ENCODE measurements at regions not wholly inside any gene's neighbourhood (a gene's known extent, or its start where the extent isn't known, plus 50 kb on each side); places are given as distances from the start of the nearest gene placed in this dataset.
A peak's percentile ranks its signal among the peaks of the same experiment; 100 is the strongest.

GRCh38 chr10:113454341-113455061 is 98.4 kb upstream of the HABP2 start:
- DNase-seq (ENCODE audit: low read depth in 4 of 4, low spot score in 3 of 4), result peak; percentile 14 to 39 (median 28)

DNA sequence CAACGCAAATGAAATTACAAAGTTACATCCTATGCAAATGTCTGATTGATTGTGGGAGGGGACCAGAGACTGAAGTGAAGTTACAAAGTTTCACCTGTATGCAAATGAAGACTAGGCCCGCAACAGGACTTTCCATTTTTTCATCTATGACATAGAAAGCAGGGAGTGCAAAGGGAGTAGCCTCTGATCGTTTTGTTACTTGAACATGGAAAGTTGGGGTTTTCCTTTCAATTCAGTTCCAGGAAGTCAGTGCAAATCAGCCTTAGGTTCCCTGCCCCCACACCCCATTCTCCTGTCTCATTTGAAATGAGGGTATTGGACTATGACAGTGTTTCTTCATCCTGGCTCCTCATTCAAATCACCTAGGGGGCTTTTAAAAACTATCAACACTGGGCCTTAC is 96.9 kb upstream of the HABP2 start:
- DNase-seq (ENCODE audit: low read depth in 4 of 4, low spot score in 3 of 4), result no peak

DNA sequence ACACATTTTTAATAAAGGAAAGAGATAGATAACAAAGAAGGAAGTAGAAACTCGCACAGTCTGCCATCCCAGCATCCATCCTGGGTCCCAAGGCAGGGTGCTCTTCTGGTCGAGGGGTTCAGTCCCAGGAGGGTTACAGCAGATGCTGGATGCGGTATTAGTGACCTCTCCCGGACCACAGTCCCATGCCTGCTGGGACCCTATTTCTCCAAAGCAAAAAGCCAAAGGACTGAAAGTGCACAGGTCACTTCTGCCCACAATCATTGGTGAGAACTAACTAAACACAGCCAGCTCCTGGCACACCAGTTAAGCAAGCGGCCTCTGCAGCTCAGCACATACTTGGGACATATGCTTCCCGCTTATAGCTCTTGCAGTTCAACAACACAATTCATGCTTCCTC is 96.1 kb upstream of the HABP2 start:
- no peak for DNase-seq (ENCODE audit: low read depth in 4 of 4, low spot score in 3 of 4)

GRCh38 chr10:113457408-113457807 is 95.4 kb upstream of the HABP2 start:
- no peak for DNase-seq (ENCODE audit: low read depth in 4 of 4, low spot score in 3 of 4)

DNA sequence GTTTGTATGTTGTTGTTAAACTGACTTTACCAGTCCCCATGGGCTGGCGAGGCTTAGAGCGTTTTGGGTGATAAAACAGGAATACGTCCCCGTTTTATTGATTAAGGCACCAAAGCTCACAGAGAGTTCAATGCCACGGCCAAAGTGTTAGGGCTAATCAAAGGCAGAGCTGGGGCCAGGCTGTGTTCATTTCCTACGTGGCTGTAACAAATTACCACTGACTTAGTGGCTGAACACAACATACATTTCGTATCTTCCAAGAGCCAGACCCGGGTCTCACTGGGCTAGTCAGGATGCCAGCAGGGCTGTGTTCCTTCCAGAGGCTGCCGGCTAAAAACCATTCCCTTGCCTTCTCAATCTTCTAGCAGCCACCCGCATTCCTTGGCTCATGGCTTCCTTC is 94.4 kb upstream of the HABP2 start:
- no peak for DNase-seq (ENCODE audit: low read depth in 4 of 4, low spot score in 3 of 4)

GRCh38 chr10:113458944-113459343 is 93.9 kb upstream of the HABP2 start:
- no peak for DNase-seq (ENCODE audit: low read depth in 4 of 4, low spot score in 3 of 4)

DNA sequence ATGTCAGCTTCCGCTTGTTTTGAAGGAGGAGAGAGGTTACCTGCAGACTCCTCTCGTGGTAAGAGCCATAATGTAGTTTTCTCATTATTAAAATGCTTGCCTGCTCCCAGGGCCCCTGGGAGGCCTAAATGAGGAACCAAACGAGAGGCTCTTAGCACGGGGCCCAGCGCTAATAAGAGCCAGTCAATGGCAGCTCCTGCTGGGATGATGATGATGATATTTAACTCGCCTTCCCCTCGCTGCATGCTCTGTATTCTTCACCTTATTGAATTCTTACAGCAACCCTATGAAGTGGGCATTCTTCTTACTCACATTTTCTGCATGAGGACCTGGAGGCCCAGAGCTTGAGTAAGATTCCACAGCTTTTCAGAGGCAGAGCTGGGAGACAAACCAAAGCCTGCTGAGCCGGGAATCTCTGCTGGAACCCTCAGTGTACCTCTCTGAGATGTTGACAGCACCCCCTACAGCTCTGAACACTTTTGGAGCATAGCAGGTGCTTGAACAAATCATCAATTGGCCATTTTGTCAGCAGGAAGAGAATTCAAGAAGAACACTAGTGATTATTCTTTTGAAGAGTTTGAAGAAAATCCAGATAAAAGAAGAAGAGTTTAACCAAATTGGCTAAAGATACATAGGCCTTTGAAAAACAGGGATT is 93.1 kb upstream of the HABP2 start:
- no peak for DNase-seq (ENCODE audit: low read depth in 4 of 4, low spot score in 3 of 4)

DNA sequence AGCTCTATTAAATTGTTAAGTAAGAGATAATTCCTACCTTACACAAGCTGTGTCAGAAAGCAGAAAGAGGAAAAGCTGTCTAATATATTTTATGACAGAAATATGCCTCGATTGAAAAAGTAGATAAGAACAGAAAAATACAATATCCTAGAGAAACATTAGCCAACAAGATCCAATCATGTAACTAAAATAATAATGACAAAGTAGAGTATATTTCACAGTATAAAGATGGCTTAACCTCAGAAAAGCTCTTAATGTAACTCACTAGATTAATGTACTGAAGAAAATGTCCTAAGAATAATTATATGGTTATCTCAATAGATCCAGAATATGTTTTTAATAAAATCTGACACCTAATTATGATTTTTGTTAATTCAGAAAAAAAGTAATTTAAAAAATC is 89.8 kb upstream of the HABP2 start:
- DNase-seq (ENCODE audit: low read depth in 4 of 4, low spot score in 3 of 4), result no peak

DNA sequence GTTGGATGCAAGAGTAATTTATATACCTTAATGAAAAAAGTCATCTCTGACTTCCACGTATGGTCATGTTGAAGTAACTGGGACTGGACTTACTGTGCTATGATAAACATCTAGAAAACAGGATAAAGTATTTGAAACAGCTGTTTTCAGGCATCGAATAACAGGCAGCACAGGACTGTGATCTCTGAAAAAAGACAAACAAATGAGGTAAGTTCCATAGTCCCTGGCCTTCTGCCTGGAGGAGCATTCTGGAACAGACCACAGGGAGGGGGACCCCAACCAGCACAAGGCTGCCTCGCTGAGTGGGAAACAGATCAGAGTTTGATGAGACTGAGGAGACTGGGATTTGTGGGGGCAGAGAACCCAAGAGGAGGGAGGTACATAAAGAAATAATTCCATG is 89.1 kb upstream of the HABP2 start:
- DNase-seq (ENCODE audit: low read depth in 4 of 4, low spot score in 3 of 4), result no peak

GRCh38 chr10:113469796-113470195 is 83.1 kb upstream of the HABP2 start:
- DNase-seq (ENCODE audit: low read depth in 4 of 4, low spot score in 3 of 4), result no peak

GRCh38 chr10:113470372-113471240 is 82.2 kb upstream of the HABP2 start:
- DNase-seq (ENCODE audit: low read depth in 4 of 4, low spot score in 3 of 4), result no peak

DNA sequence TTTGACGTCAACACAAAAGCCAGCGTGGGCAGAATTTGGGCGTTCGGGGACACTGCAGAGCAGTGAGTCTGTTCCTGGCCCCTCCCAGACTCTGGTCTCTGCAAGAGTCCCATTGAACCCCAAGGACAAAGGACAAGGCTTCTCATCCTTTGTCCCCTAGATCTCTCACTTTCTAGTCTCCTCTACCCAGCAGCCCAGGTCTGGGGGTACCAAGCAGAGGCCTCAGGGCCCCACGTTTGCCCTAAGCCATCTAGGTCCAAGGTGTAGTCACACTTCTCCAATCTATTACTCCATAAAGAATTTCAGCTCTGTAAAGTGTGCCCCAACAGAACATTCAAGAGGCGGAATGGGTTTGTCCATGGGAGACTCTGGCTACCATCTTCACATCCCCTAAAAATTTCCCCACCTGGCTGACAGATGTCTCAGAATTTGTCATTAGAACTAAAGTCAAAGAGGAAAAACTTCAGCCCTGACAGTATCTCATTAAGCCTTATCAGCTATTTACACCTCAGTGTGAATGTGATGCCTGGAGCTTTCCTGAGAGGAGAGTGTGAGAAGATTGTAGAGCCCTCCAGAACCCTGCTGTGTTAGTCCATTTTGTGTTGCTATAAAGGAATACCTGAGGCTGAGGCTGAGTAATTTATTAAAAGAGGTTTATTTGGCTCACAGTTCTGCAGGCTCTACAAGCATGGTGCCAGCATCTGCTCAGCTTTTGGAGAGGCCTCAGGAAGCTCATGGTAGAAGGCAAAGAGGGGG is 81.4 kb upstream of the HABP2 start:
- no peak for DNase-seq (ENCODE audit: low read depth in 4 of 4, low spot score in 3 of 4)

GRCh38 chr10:113473011-113473410 is 79.8 kb upstream of the HABP2 start:
- DNase-seq (ENCODE audit: low read depth in 4 of 4, low spot score in 3 of 4), result no peak

DNA sequence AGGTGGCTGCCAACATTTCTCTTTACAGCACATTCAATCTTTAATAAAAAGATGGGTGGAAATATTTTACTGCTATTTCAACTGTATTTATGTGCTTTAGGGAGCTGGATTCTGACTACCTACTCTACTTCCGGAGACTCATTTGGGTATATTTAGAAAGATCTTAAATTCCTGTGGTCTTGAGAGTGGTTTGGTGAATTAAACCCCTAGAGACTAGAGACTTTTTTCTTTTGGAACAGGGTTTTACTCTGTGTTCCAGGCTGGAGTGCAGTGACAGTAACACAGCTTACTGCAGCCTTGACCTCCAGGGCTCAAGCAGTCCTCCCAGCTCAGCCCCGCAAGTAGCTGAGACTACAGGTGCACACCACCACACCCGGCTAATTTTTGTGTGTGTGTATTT is 79.0 kb upstream of the HABP2 start:
- DNase-seq (ENCODE audit: low read depth in 4 of 4, low spot score in 3 of 4), result no peak

DNA sequence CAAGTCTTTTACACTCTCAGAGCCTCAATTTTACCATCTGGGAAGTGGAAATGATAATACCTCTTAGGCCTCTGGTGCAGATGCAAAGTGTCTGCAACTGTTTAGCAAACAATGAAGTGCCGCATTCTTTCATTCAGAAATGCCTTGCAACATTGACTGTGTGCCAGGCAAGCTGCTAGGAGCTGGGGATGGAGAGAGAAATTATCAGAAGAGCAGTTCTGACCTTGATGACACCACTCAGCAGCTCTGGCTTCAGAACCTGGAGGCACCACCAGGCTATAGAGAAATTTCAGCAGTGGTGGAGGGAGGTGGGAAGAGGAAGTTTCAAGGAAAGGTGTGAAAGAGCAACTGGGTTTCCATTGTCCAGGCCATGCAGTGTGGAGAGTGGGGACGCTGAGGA is 78.1 kb upstream of the HABP2 start:
- no peak for DNase-seq (ENCODE audit: low read depth in 4 of 4, low spot score in 3 of 4)

- DNase-seq (ENCODE audit: low read depth in 4 of 4, low spot score in 3 of 4), result no peak
Observed at GRCh38 chr10:113475381-113475807, 77.5 kb upstream of the HABP2 start.

- no peak for DNase-seq (ENCODE audit: low read depth in 4 of 4, low spot score in 3 of 4)
Observed at GRCh38 chr10:113476191-113476590, 76.7 kb upstream of the HABP2 start.

GRCh38 chr10:113476673-113477072 is 76.2 kb upstream of the HABP2 start:
- no peak for DNase-seq (ENCODE audit: low read depth in 4 of 4, low spot score in 3 of 4)

DNA sequence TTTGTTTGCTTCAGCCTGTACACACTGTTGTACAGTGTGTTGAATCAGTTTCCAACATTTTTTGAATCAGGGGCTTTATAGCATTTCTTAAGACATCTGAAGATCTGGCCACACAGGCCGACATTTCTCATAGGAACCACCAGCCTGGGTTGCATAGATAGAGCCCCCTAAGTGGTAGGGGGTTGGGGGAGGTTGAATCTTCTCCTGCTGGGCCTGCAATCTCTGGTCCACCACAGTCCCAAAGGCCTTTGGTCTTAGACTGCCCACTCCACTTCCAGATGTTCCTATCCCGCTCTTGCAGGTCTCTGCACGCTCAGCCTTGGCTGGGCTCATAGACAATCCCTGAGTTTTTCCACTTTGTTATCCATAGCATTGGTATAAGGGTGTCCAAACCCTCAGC is 75.4 kb upstream of the HABP2 start:
- no peak for DNase-seq (ENCODE audit: low read depth in 4 of 4, low spot score in 3 of 4)

- DNase-seq (ENCODE audit: low read depth in 4 of 4, low spot score in 3 of 4), result no peak
Observed at GRCh38 chr10:113479346-113480080, 73.3 kb upstream of the HABP2 start.

Data from right renal pelvis (tissue), 4 donors.